ENCODE measurements at regions not wholly inside any gene's neighbourhood (a gene's known extent, or its start where the extent isn't known, plus 50 kb on each side); places are given as distances from the start of the nearest gene placed in this dataset.

- TF ChIP-seq CTCF (IDR thresholded peaks at IDR 0.05; ENCODE audit: low read length) = no peak
- no peak for TF ChIP-seq EZH2 (IDR thresholded peaks at IDR 0.05; ENCODE audit: borderline replicate concordance, low read length)
These were observed 477.3 kb upstream of the IRAK1BP1 start for GRCh38 chr6:78390066-78390465.

All from OCI-LY1 (cell line).